PC-9 (cell line): ENCODE measurements at regions not wholly inside any gene's neighbourhood (a gene's known extent, or its start where the extent isn't known, plus 50 kb on each side); places are given as distances from the start of the nearest gene placed in this dataset.

Source experiments
- CTCF ChIP-seq: fragments of 200-600 bp; sonication (generic); conservative IDR thresholded peaks from 2 replicates; pipeline ENCODE4 v1.6.1; 2017; ENCODE audit warnings: mixed run types, antibody characterized with exemption, mild to moderate bottlenecking, moderate library complexity
- EZH2 ChIP-seq: fragments of 200-600 bp; sonication (generic); IDR thresholded peaks from 2 replicates; pipeline ENCODE4 v1.8.0; 2017; ENCODE audit warnings: antibody characterized with exemption, low read depth

GRCh38 chr5:58183786-58184085 is 276.1 kb downstream of the PLK2 start:
- no peak for TF ChIP-seq CTCF
- TF ChIP-seq EZH2: no peak
